A549 (cell line): ENCODE measurements at regions not wholly inside any gene's neighbourhood (a gene's known extent, or its start where the extent isn't known, plus 50 kb on each side); places are given as distances from the start of the nearest gene placed in this dataset.

Experiments used
- ATAC-seq, 2 experiments: fragments of 200-7000 bp in 1 of 2; fragments of >200 bp in 1 of 2; cut with Nextera tagmentation in 1 of 2; cut with Tn5 transposase in 1 of 2; 3 replicates each; pipeline versions ENCODE4 v1.8.0 to v1.9.1; 2018 to 2020; ENCODE audit warnings: mild to moderate bottlenecking in 1 of 2, moderate library complexity in 1 of 2
- CTCF ChIA-PET: fragments of 300-600 bp; sonication (Branson Sonifier 250); formaldehyde crosslinking; extraction: SDS; loops from one replicate; lab custom pipeline; 2021; ENCODE audit warnings: antibody characterized with exemption, inconsistent platforms; lab: Yijun Ruan, JAX
- POLR2A ChIA-PET: fragments of 350-600 bp; formaldehyde crosslinking; extraction: SDS; loops from one replicate; lab custom pipeline; 2021; ENCODE audit warnings: antibody characterized with exemption, inconsistent platforms; lab: Yijun Ruan, JAX
- DNase-seq, 2 experiments: peaks; one replicate each; pipeline versions ENCODE4 v3.0.0 to v3.0.0-alpha.2; 2011 to 2016; ENCODE audit warnings: low read depth in 1 of 2, low spot score in 1 of 2
- FAIRE-seq: peaks from 2 replicates; lab custom pipeline; 2011; peaks lifted over from hg19 to GRCh38; lab: Jason Lieb, UNC
- H3K27ac ChIP-seq, 2 experiments: fragments of >200 bp; sonication (Bioruptor Twin); formaldehyde crosslinking; 3 replicates each; pipeline ENCODE4 v1.5.1; 2016 to 2017
- H3K4me1 ChIP-seq: fragments of >200 bp; sonication (Bioruptor Twin); formaldehyde crosslinking; 3 replicates; pipeline ENCODE4 v1.6.1; 2016
- H3K4me2 ChIP-seq: fragments of >200 bp; sonication (Bioruptor Twin); formaldehyde crosslinking; 3 replicates; pipeline ENCODE4 v1.6.1; 2016
- H3K4me3 ChIP-seq: fragments of >200 bp; sonication (Bioruptor Twin); formaldehyde crosslinking; 3 replicates; pipeline ENCODE4 v1.5.1; 2016
- H3K9me3 ChIP-seq: fragments of >200 bp; sonication (Bioruptor Twin); formaldehyde crosslinking; 3 replicates; pipeline ENCODE4 v1.6.1; 2016
- BCL3 ChIP-seq: fragments of >200 bp; sonication (Bioruptor Twin); formaldehyde crosslinking; IDR thresholded peaks from 3 replicates; pipeline ENCODE4 v1.6.1; 2016
- CBX2 ChIP-seq: fragments of 200-600 bp; sonication (generic); IDR thresholded peaks from 2 replicates; pipeline ENCODE4 v1.6.1; 2016; ENCODE audit warnings: low read depth, mild to moderate bottlenecking, borderline replicate concordance
- CBX8 ChIP-seq: fragments of 200-600 bp; sonication (generic); IDR thresholded peaks from 2 replicates; pipeline ENCODE4 v1.6.1; 2016
- CEBPB ChIP-seq, 2 experiments: fragments of >200 bp in 1 of 2; sonication (Bioruptor Twin) in 1 of 2; formaldehyde crosslinking in 1 of 2; IDR thresholded peaks; 2 replicates each; pipeline ENCODE4 v1.6.1; 2012 to 2016
- CHD2 ChIP-seq: fragments of 150-350 bp; IDR thresholded peaks from 2 replicates; pipeline ENCODE4 v1.6.1; 2014; ENCODE audit warnings: low read length; ENCODE audit not compliant: partially characterized antibody
- EHF ChIP-seq: fragments of 250-450 bp; sonication (Bioruptor Pico); IDR thresholded peaks from 2 replicates; pipeline ENCODE4 v1.5.0; 2020; ENCODE audit warnings: mild to moderate bottlenecking
- ELK1 ChIP-seq: fragments of 150-350 bp; IDR thresholded peaks from 2 replicates; pipeline ENCODE4 v1.6.1; 2014; ENCODE audit warnings: low read depth, mild to moderate bottlenecking, low read length
- EP300 ChIP-seq, 2 experiments: fragments of >200 bp; sonication (Bioruptor Twin); formaldehyde crosslinking; IDR thresholded peaks; 2 replicates in 1 of 2; 3 replicates in 1 of 2; pipeline ENCODE4 v1.6.1; 2016 to 2017
- ESRRA ChIP-seq: fragments of 150-350 bp; IDR thresholded peaks from 2 replicates; pipeline ENCODE4 v1.6.1; 2014; ENCODE audit warnings: mild to moderate bottlenecking, low read length, borderline replicate concordance
- FOSL2 ChIP-seq, 2 experiments: fragments of 450-650 bp in 1 of 2; fragments of >200 bp in 1 of 2; sonication (Bioruptor Twin) in 1 of 2; formaldehyde crosslinking; IDR thresholded peaks; 2 replicates each; pipeline versions ENCODE4 v1.5.0 to v1.6.1; 2016 to 2020; ENCODE audit warnings: mild to moderate bottlenecking in 1 of 2, moderate library complexity in 1 of 2
- HOXB13 ChIP-seq: fragments of 250-450 bp; sonication (Bioruptor Pico); IDR thresholded peaks from 2 replicates; pipeline ENCODE4 v1.5.0; 2020; ENCODE audit warnings: low read depth, mild to moderate bottlenecking, moderate library complexity
- JUN ChIP-seq, 2 experiments: fragments of >200 bp; sonication (Bioruptor Twin); formaldehyde crosslinking; IDR thresholded peaks; 2 replicates in 1 of 2; 3 replicates in 1 of 2; pipeline ENCODE4 v1.6.1; 2016 to 2017
- KDM5A ChIP-seq: fragments of 200-600 bp; sonication (generic); IDR thresholded peaks from 2 replicates; pipeline ENCODE4 v1.6.1; 2016; ENCODE audit warnings: antibody characterized with exemption, mild to moderate bottlenecking
- MAX ChIP-seq: IDR thresholded peaks from 2 replicates; pipeline ENCODE4 v1.6.1; 2012
- NFE2L2 ChIP-seq: fragments of 150-350 bp; conservative IDR thresholded peaks from 2 replicates; pipeline ENCODE4 v1.6.1; 2014; ENCODE audit warnings: low read length
- PBX3 ChIP-seq: IDR thresholded peaks from 2 replicates; pipeline ENCODE4 v1.6.1; 2012
- POLR2A ChIP-seq: IDR thresholded peaks from 2 replicates; pipeline ENCODE4 v1.6.1; 2012; ENCODE audit warnings: mild to moderate bottlenecking, low read length
- RAD21 ChIP-seq, 2 experiments: fragments of >200 bp in 1 of 2; sonication (Bioruptor Twin) in 1 of 2; formaldehyde crosslinking in 1 of 2; IDR thresholded peaks in 1 of 2; conservative IDR thresholded peaks in 1 of 2; 2 replicates in 1 of 2; 3 replicates in 1 of 2; pipeline ENCODE4 v1.6.1; 2012 to 2018; ENCODE audit warnings: inconsistent platforms in 1 of 2
- RARB ChIP-seq: fragments of 250-450 bp; sonication (Bioruptor Pico); IDR thresholded peaks from 2 replicates; pipeline ENCODE4 v1.8.0; 2021; ENCODE audit warnings: mild to moderate bottlenecking, moderate library complexity
- RCOR1 ChIP-seq: fragments of 150-350 bp; IDR thresholded peaks from 2 replicates; pipeline ENCODE4 v1.6.1; 2014; ENCODE audit warnings: antibody characterized with exemption, low read length, low read depth
- REST ChIP-seq: fragments of 200-600 bp; sonication (generic); IDR thresholded peaks from 2 replicates; pipeline ENCODE4 v1.6.1; 2016; ENCODE audit warnings: antibody characterized with exemption, mild to moderate bottlenecking, moderate library complexity
- SMC3 ChIP-seq: fragments of >200 bp; sonication (Bioruptor Twin); formaldehyde crosslinking; IDR thresholded peaks from 3 replicates; pipeline ENCODE4 v1.6.1; 2018; ENCODE audit warnings: inconsistent platforms
- SREBF2 ChIP-seq: fragments of 450-650 bp; IDR thresholded peaks from 2 replicates; pipeline ENCODE4 v1.6.1; 2014; ENCODE audit warnings: mild to moderate bottlenecking, moderate library complexity
- TP53 ChIP-seq: fragments of 250-450 bp; sonication (Bioruptor Pico); IDR thresholded peaks from 2 replicates; pipeline ENCODE4 v1.5.0; 2021; ENCODE audit warnings: mild to moderate bottlenecking, moderate library complexity
- USF2 ChIP-seq: fragments of 450-650 bp; IDR thresholded peaks from 2 replicates; pipeline ENCODE4 v1.6.1; 2014; ENCODE audit warnings: antibody characterized with exemption
- ZC3H11A ChIP-seq: fragments of 450-650 bp; IDR thresholded peaks from 2 replicates; pipeline ENCODE4 v1.6.1; 2014; ENCODE audit warnings: antibody characterized with exemption, mild to moderate bottlenecking
- ZFP36 ChIP-seq: fragments of 450-650 bp; IDR thresholded peaks from 2 replicates; pipeline ENCODE4 v1.6.1; 2014; ENCODE audit warnings: borderline replicate concordance; ENCODE audit not compliant: partially characterized antibody
- ZNF302 ChIP-seq: fragments of 250-450 bp; sonication (Bioruptor Pico); IDR thresholded peaks from 2 replicates; pipeline ENCODE4 v1.9.0; 2021; ENCODE audit warnings: inconsistent platforms, mild to moderate bottlenecking, moderate library complexity

GRCh38 chr1:96340686-96341085, 380.9 kb upstream of the PTBP2 start:
- FAIRE-seq (no peak), ATAC-seq (no peak), DNase-seq (no peak)
- no peak overlapping the region for H3K4me2 ChIP-seq
- ChIA-PET POLR2A (no interaction called here), CTCF (no interaction called here)
- H3K4me3 ChIP-seq: no peak overlapping the region
- no peak for TF ChIP-seq USF2
- no peak for TF ChIP-seq EP300 (IDR thresholded peaks at IDR 0.05)
- no peak for TF ChIP-seq POLR2A
- TF ChIP-seq SMC3: no peak
- no peak for TF ChIP-seq ESRRA
- no peak for TF ChIP-seq RCOR1
- TF ChIP-seq ZNF302 (CRISPR knock-in tag): no peak
- no peak for TF ChIP-seq RAD21 (conservative IDR thresholded peaks at IDR 0.05 in 1 of 2, IDR thresholded peaks at IDR 0.05 in 1 of 2)
- TF ChIP-seq TP53: no peak
- TF ChIP-seq CHD2: no peak
- TF ChIP-seq EHF (CRISPR knock-in tag): no peak
- TF ChIP-seq FOSL2 (IDR thresholded peaks at IDR 0.05): no peak
- no peak for TF ChIP-seq FOSL2 (CRISPR knock-in tag; IDR thresholded peaks at IDR 0.05)
- no peak for TF ChIP-seq RARB
- TF ChIP-seq MAX: no peak
- no peak for TF ChIP-seq REST
- no peak for TF ChIP-seq ZFP36
- H3K27ac ChIP-seq: no peak overlapping the region
- H3K9me3 ChIP-seq: no peaks in the 10 kb centered on the region
- no peaks in the 10 kb centered on the region for H3K4me1 ChIP-seq

GRCh38 chr1:96346719-96347118, 374.9 kb upstream of the PTBP2 start:
- no peak overlapping the region for H3K4me2 ChIP-seq
- no peak overlapping the region for H3K4me3 ChIP-seq
- no peak for TF ChIP-seq HOXB13
- no peak for TF ChIP-seq ELK1
- TF ChIP-seq CBX2: no peak
- no peak for TF ChIP-seq NFE2L2
- TF ChIP-seq SREBF2: no peak
- TF ChIP-seq POLR2A: no peak
- TF ChIP-seq JUN (IDR thresholded peaks at IDR 0.05): no peak
- no peak for TF ChIP-seq KDM5A
- TF ChIP-seq CBX8: no peak
- no peak for TF ChIP-seq TP53
- no peak for TF ChIP-seq PBX3
- no peak for TF ChIP-seq CEBPB (IDR thresholded peaks at IDR 0.05)
- no peak for TF ChIP-seq BCL3
- TF ChIP-seq ZC3H11A: no peak
- ATAC-seq (no peak), DNase-seq (no peak), FAIRE-seq (no peak)
- no peaks in the 10 kb centered on the region for H3K4me1 ChIP-seq
- ChIA-PET CTCF (no interaction called here), POLR2A (no interaction called here)
- H3K9me3 ChIP-seq: no peaks in the 10 kb centered on the region
- H3K27ac ChIP-seq: no peak overlapping the region
